ENCODE measurements at regions not wholly inside any gene's neighbourhood (a gene's known extent, or its start where the extent isn't known, plus 50 kb on each side); places are given as distances from the start of the nearest gene placed in this dataset.
A peak's percentile ranks its signal among the peaks of the same experiment; 100 is the strongest.

- DNase-seq: peak; percentile 0
These were observed 321.3 kb upstream of the CPXCR1 start for GRCh38 chrX:88425739-88426138.

- no peak for DNase-seq
These were observed 309.5 kb upstream of the CPXCR1 start for GRCh38 chrX:88437563-88437962.

- DNase-seq: no peak
These were observed 308.8 kb upstream of the CPXCR1 start for GRCh38 chrX:88438209-88438608.

- DNase-seq: no peak
These were observed 307.1 kb upstream of the CPXCR1 start for GRCh38 chrX:88439935-88440334.
